Stimulated activated CD4-positive, alpha-beta T cell treated with anti-CD3 and anti-CD28 coated beads, Interleukin-2, amount 100 ng/mL, for 4 hours (primary cell): ENCODE measurements at regions not wholly inside any gene's neighbourhood (a gene's known extent, or its start where the extent isn't known, plus 50 kb on each side); places are given as distances from the start of the nearest gene placed in this dataset.
"Not testable (repeated sequence)": the region's sequence is repeated elsewhere in the genome, so short reads cannot be mapped to it uniquely, and the experiment has no call there.

Source experiments
- DNase-seq: peaks from one replicate; pipeline ENCODE4 v3.0.0-alpha.2; 2020; ENCODE audit warnings: low read depth

GRCh38 chr6:12479451-12479850 lies 189.3 kb downstream of the EDN1 start:
- no peak for DNase-seq

- DNase-seq = no peak
Measured at GRCh38 chr6:12479881-12480280, 189.7 kb downstream of the EDN1 start.

- DNase-seq = no peak
Measured at GRCh38 chr6:12480379-12480778, 190.2 kb downstream of the EDN1 start.

GRCh38 chr6:12481292-12481691 lies 191.1 kb downstream of the EDN1 start:
- DNase-seq = no peak

- DNase-seq = no peak
Measured at GRCh38 chr6:12481850-12482249, 191.7 kb downstream of the EDN1 start.

GRCh38 chr6:12482386-12483375 lies 192.5 kb downstream of the EDN1 start:
- no peak for DNase-seq

- DNase-seq = no peak
Measured at GRCh38 chr6:12483712-12484111, 193.6 kb downstream of the EDN1 start.

- DNase-seq = no peak
Measured at GRCh38 chr6:12484519-12484918, 194.4 kb downstream of the EDN1 start.

- DNase-seq = no peak
Measured at GRCh38 chr6:12485226-12485764, 195.1 kb downstream of the EDN1 start.

- no peak for DNase-seq
Measured at GRCh38 chr6:12485837-12486236, 195.7 kb downstream of the EDN1 start.

GRCh38 chr6:12490351-12490903 lies 200.3 kb downstream of the EDN1 start:
- no peak for DNase-seq

- DNase-seq = no peak
Measured at GRCh38 chr6:12490904-12491571, 200.9 kb downstream of the EDN1 start.

GRCh38 chr6:12492929-12493328 lies 202.8 kb downstream of the EDN1 start:
- not testable (repeated sequence) for DNase-seq

- DNase-seq = no peak
Measured at GRCh38 chr6:12493446-12493845, 203.3 kb downstream of the EDN1 start.

- DNase-seq = no peak
Measured at GRCh38 chr6:12494161-12494560, 204.0 kb downstream of the EDN1 start.

GRCh38 chr6:12501990-12502389 lies 211.8 kb downstream of the EDN1 start:
- DNase-seq = no peak

GRCh38 chr6:12504325-12504966 lies 212.1 kb upstream of the PHACTR1 start:
- no peak for DNase-seq

GRCh38 chr6:12505486-12505885 lies 211.1 kb upstream of the PHACTR1 start:
- DNase-seq = no peak

GRCh38 chr6:12506159-12506558 lies 210.4 kb upstream of the PHACTR1 start:
- no peak for DNase-seq

- no peak for DNase-seq
Measured at GRCh38 chr6:12507636-12508035, 208.9 kb upstream of the PHACTR1 start.

GRCh38 chr6:12508553-12508952 lies 208.0 kb upstream of the PHACTR1 start:
- no peak for DNase-seq

GRCh38 chr6:12509060-12509459 lies 207.5 kb upstream of the PHACTR1 start:
- DNase-seq = no peak
